BJ (cell line): ENCODE measurements at regions not wholly inside any gene's neighbourhood (a gene's known extent, or its start where the extent isn't known, plus 50 kb on each side); places are given as distances from the start of the nearest gene placed in this dataset.

Source experiments
- CTCF ChIA-PET: fragments of 350-600 bp; formaldehyde crosslinking; extraction: SDS; loops from one replicate; lab custom pipeline; 2021; ENCODE audit warnings: antibody characterized with exemption, inconsistent platforms; lab: Yijun Ruan, JAX
- POLR2A ChIA-PET: fragments of 300-600 bp; sonication (Branson Sonifier 250); formaldehyde crosslinking; extraction: SDS; loops from one replicate; lab custom pipeline; 2021; ENCODE audit warnings: antibody characterized with exemption; lab: Charles Lee
- DNase-seq: peaks from one replicate; pipeline ENCODE4 v3.0.0-alpha.2; 2011; ENCODE audit warnings: low read depth
- H3K27me3 ChIP-seq: 2 replicates; pipeline ENCODE4 v1.6.0; 2011; ENCODE audit warnings: low read length; ENCODE audit not compliant: control insufficient read depth, insufficient read depth
- H3K36me3 ChIP-seq: 2 replicates; pipeline ENCODE4 v1.5.1; 2011; ENCODE audit warnings: low read length; ENCODE audit not compliant: control insufficient read depth, insufficient read depth
- H3K4me3 ChIP-seq: 2 replicates; pipeline ENCODE4 v1.5.1; 2011; ENCODE audit warnings: low read depth, mild to moderate bottlenecking, control low read depth, low read length
- TF ChIP-seq, protein P1 (sequence below): IDR thresholded peaks from 2 replicates; pipeline ENCODE4 v1.5.1; 2011; ENCODE audit warnings: low read depth, mild to moderate bottlenecking, control low read depth, inconsistent platforms, low read length, moderate library complexity; ENCODE audit not compliant: insufficient read depth

DNA sequence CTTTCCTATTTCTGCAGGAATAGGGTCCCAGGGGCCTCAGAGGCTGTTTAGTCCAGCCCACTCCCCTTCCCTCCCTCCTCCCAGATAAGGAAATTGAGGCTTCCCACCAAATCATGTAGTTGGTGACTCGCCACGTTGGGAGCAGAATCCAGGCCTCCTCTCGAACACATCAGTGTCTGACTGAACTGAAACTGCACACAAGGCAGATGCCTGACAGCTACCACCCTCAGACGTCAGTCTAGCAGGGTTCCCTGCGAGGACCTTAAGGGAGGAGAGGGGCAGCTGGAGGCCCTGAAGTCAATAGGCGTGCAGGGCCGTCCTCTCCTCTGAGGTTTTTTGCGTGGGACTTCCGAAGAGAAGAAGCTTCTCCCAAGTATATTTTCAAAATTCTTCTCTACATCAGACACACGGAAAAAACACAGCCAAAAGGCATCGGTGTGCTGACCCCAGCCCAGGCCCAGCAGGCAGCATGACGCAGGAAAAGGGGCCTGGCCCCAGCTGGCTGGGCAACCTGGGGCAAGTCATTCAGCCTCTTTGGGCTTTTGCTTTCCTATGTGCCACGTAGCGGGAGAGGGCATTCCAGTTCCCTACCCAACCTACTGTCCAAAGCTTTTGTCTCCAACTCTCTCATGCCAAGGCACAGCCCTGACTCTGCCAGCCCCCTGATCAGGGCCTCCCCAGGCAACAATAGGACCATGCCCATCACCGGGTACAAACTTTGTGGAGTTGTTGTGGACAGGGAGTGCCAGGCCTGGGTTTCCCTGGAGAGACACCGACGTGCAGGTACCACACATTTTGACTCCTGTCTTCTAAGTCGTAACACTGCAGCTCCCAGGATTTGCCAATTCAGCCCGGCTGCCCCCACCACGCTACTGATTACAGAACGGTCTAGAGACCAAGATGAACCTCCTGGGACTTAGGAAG is 283.1 kb downstream of the XXYLT1 start:
- DNase-seq: no peak
- ChIA-PET CTCF (interaction anchor here (1.9 kb wide), 1 partner anchor 9 kb away, joined by 5 read pairs; no protein-coding TSS in a partner anchor), POLR2A (no interaction called here)
- H3K4me3 ChIP-seq: no peak overlapping the region
- H3K27me3 ChIP-seq: peaks cover 3% of the 10 kb centered on the region
- TF ChIP-seq, protein P1, sequence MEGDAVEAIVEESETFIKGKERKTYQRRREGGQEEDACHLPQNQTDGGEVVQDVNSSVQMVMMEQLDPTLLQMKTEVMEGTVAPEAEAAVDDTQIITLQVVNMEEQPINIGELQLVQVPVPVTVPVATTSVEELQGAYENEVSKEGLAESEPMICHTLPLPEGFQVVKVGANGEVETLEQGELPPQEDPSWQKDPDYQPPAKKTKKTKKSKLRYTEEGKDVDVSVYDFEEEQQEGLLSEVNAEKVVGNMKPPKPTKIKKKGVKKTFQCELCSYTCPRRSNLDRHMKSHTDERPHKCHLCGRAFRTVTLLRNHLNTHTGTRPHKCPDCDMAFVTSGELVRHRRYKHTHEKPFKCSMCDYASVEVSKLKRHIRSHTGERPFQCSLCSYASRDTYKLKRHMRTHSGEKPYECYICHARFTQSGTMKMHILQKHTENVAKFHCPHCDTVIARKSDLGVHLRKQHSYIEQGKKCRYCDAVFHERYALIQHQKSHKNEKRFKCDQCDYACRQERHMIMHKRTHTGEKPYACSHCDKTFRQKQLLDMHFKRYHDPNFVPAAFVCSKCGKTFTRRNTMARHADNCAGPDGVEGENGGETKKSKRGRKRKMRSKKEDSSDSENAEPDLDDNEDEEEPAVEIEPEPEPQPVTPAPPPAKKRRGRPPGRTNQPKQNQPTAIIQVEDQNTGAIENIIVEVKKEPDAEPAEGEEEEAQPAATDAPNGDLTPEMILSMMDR: no peak
- H3K36me3 ChIP-seq: no peaks in the 10 kb centered on the region

DNA sequence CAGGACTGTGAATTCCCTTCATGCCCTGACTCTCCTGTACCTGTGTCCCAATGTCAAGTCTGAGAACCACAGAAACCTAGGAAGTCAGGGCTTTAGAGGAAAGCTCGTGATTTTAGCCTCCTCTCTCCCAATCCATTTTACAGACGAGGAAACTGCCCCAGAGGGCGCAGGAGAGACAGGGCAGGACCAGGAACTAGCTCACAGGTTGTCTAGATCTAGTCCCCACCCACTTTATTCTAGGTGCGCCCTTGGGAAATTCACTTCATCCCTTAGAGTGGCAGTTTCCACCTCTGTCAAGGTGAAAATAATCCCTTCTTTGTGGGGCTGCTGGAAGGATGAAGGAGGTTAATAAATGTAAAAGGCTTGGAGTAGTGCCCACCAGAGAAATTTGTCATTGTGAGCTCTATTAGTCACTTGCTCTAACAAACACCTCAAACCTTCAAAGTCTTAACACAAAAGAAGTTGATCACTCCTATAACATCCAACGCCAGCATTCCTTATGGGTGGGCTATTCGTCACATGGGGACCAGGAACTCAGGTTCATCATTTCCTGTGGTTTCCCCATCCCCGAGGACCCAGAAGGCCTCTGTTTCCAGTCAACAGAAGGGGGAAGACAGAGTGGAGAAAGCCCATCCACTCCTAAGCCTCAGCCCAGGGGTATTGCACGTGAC is 282.3 kb downstream of the XXYLT1 start:
- Histone ChIP-seq H3K27me3 (peaks cover 3% of the 10 kb centered on the region), H3K36me3 (no peaks in the 10 kb centered on the region), H3K4me3 (no peak overlapping the region)
- POLR2A ChIA-PET: no interaction called here
- TF ChIP-seq, protein P1: no peak
- CTCF ChIA-PET: interaction anchor here (1.9 kb wide), 1 partner anchor 8 kb away, joined by 5 read pairs; no protein-coding TSS in a partner anchor
- no peak for DNase-seq

DNA sequence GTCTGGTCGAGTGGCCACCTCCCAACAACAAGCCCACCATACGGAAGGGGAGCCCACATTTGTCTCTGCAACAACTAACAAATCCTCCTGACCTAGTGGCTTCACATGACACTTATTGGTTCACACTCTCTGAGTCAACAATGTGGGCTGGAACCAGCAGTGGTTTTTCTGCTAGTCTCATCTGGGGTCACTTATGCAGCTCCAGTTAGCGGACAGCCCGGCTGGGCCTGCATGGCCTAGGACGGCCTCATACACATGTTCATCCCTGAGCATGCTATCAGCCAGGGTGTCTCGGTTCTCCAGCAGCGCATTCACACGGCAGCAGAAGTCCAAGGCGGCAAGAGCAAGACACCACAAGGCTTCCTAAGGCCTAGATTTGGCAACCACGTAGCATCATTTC is 281.7 kb downstream of the XXYLT1 start:
- ChIA-PET CTCF (no interaction called here), POLR2A (no interaction called here)
- TF ChIP-seq, protein P1: no peak
- H3K4me3 ChIP-seq: no peak overlapping the region
- H3K27me3 ChIP-seq: peaks cover 3% of the 10 kb centered on the region
- DNase-seq: no peak
- H3K36me3 ChIP-seq: no peaks in the 10 kb centered on the region

DNA sequence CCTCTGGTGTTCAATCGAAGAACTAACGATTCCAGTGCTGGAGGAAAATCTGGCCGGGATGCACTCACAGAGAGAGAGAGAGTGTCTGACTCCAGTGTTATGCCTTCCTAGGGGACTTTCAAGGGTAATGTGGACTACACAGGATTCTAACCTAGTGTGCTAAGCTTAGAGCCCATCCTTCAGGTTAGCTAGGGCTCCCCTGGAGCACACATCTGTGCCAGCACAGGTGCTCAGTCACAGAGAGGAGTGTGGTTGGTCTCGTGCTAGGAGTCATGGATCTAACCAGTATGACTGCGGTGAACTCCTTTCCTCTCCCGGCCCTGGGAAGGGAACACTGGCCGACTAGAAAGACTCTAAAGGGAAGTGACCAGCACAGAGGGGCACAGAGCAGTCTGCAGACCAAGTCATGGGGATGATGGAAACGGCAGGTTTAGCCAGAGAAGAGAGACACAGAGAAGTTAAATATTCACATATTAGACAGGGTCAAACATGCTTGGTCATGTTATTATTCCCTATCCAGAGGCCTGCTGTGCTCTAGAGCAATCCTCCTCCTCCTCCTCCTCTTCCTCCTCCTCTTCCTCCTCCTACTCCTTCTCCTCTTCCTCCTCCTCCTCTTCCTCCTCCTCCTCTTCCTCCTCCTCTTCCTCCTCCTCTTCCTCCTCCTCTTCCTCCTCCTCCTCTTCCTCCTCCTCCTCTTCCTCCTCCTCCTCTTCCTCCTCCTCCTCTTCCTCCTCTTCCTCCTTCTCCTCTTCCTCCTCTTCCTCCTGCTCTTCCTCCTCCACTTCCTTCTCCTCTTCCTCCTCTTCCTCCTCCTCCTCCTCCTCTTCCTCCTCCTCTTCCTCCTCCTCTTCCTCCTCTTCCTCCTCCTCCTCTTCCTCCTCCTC is 280.3 kb downstream of the XXYLT1 start:
- DNase-seq: no peak
- Histone ChIP-seq H3K27me3 (no peaks in the 10 kb centered on the region), H3K36me3 (no peaks in the 10 kb centered on the region), H3K4me3 (no peak overlapping the region)
- POLR2A ChIA-PET: no interaction called here
- CTCF ChIA-PET: no interaction called here
- TF ChIP-seq, protein P1: no peak

DNA sequence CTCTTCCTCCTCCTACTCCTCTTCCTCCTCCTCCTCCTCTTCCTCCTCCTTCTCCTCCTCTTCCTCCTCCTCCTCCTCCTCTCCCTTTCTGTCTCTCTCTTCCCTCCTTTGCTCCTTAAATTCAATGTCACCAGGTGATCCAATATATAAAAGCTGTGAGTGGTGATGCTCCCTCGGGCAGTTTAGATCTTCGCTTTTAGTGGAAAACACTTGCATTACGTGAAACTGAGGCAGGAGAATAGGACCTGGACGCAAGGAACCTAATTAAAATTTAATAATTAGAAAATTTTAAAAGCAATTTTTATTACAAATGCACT is 279.7 kb downstream of the XXYLT1 start:
- DNase-seq: no peak
- ChIA-PET POLR2A (no interaction called here), CTCF (no interaction called here)
- Histone ChIP-seq H3K36me3 (no peaks in the 10 kb centered on the region), H3K27me3 (no peaks in the 10 kb centered on the region), H3K4me3 (no peak overlapping the region)
- TF ChIP-seq, protein P1: no peak
